Cardiac muscle cell (in vitro differentiated cells and primary cell): ENCODE measurements at regions not wholly inside any gene's neighbourhood (a gene's known extent, or its start where the extent isn't known, plus 50 kb on each side); places are given as distances from the start of the nearest gene placed in this dataset.
A peak's percentile ranks its signal among the peaks of the same experiment; 100 is the strongest.

Experiments used
- DNase-seq, 2 donors: peaks; one replicate each; pipeline versions ENCODE4 v3.0.0 to v3.0.0-alpha.2; 2010 to 2017; ENCODE audit warnings: low read depth in 1 of 2, low spot score in 1 of 2
- H3K27ac ChIP-seq: fragments of 200-600 bp; sonication (generic); 2 replicates; pipeline ENCODE4 v1.5.1; 2016
- H3K27me3 ChIP-seq: fragments of 200-600 bp; sonication (generic); 2 replicates; pipeline ENCODE4 v1.6.0; 2016; ENCODE audit warnings: control low read depth
- H3K36me3 ChIP-seq: fragments of 200-600 bp; sonication (generic); 2 replicates; pipeline ENCODE4 v1.5.1; 2016; ENCODE audit warnings: control low read depth
- H3K4me1 ChIP-seq: fragments of 200-600 bp; sonication (generic); 2 replicates; pipeline ENCODE4 v1.8.1; 2017; ENCODE audit warnings: low read depth, mild to moderate bottlenecking, mixed run types
- H3K4me3 ChIP-seq: fragments of 200-600 bp; sonication (generic); 2 replicates; pipeline ENCODE4 v1.5.1; 2016; ENCODE audit warnings: mild to moderate bottlenecking
- H3K9me3 ChIP-seq: fragments of 200-600 bp; sonication (generic); 2 replicates; pipeline ENCODE4 v1.5.1; 2017; ENCODE audit warnings: low read depth, mild to moderate bottlenecking, control low read depth
- CTCF ChIP-seq: IDR thresholded peaks from 2 replicates; pipeline ENCODE4 v1.5.1; 2012; ENCODE audit warnings: low read depth, mild to moderate bottlenecking, low read length

GRCh38 chr21:23452384-23453083, 2154.7 kb downstream of the MRPL39 start:
- Histone ChIP-seq H3K27ac (no peak overlapping the region), H3K9me3 (no peaks in the 10 kb centered on the region), H3K27me3 (no peaks in the 10 kb centered on the region), H3K4me1 (no peaks in the 10 kb centered on the region), H3K4me3 (no peak overlapping the region), H3K36me3 (no peaks in the 10 kb centered on the region)
- DNase-seq: peak in 1 of 2 donors; percentile 57
- no peak for TF ChIP-seq CTCF

DNA sequence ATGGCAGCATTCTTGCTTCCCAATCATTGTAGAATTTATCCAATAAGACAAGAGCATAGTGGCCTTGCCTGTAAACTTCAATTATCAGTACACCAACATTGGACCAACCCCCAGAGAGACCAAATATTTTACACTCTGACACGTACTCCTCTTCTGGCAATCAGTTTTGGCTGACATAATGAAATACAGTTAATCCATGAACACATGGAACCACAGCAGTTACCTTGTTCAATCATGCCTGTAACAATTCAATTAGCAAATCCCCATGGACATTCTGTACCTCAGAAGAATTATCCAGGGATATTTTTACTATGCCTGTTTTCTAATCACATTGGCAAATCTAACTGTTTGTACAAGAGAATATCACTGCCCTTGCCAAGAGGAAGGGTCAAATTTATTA, 2162.0 kb downstream of the MRPL39 start:
- H3K9me3 ChIP-seq: no peaks in the 10 kb centered on the region
- H3K36me3 ChIP-seq: no peaks in the 10 kb centered on the region
- H3K4me1 ChIP-seq: no peaks in the 10 kb centered on the region
- no peaks in the 10 kb centered on the region for H3K27me3 ChIP-seq
- no peak for DNase-seq
- no peak for TF ChIP-seq CTCF
- no peak overlapping the region for H3K4me3 ChIP-seq
- H3K27ac ChIP-seq: no peak overlapping the region

- no peaks in the 10 kb centered on the region for H3K27me3 ChIP-seq
- H3K4me1 ChIP-seq: no peaks in the 10 kb centered on the region
- no peaks in the 10 kb centered on the region for H3K36me3 ChIP-seq
- H3K27ac ChIP-seq: no peak overlapping the region
- DNase-seq: no peak
- no peaks in the 10 kb centered on the region for H3K9me3 ChIP-seq
- no peak overlapping the region for H3K4me3 ChIP-seq
- TF ChIP-seq CTCF: no peak
Observed at GRCh38 chr21:23438081-23438480, 2169.2 kb downstream of the MRPL39 start.

- no peak for TF ChIP-seq CTCF
- no peaks in the 10 kb centered on the region for H3K9me3 ChIP-seq
- H3K27ac ChIP-seq: no peak overlapping the region
- H3K36me3 ChIP-seq: no peaks in the 10 kb centered on the region
- no peak overlapping the region for H3K4me3 ChIP-seq
- H3K4me1 ChIP-seq: no peaks in the 10 kb centered on the region
- no peak for DNase-seq
- no peaks in the 10 kb centered on the region for H3K27me3 ChIP-seq
Observed at GRCh38 chr21:23402929-23403520, 2204.3 kb downstream of the MRPL39 start.

DNA sequence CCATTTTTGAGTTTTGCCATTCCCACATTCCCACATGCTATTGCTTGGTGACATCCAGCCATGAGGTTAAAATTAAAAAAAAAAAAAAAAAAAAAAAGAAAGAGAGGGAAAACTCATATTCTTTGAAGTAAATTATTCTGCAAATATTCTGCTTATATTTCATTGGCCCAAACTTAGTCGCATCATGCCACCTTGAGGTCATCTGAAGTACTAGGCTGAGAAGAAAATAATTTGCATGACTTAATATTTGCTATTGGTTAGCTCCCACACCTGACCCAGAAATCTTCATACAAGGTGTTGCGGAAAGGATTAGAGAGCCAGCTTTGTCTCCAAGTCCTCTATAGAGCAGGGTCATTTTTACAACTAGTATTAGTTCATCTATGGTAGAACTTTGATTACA, 2206.0 kb downstream of the MRPL39 start:
- H3K4me1 ChIP-seq: no peaks in the 10 kb centered on the region
- TF ChIP-seq CTCF: no peak
- no peaks in the 10 kb centered on the region for H3K36me3 ChIP-seq
- DNase-seq: peak; percentile 2 to 18
- H3K4me3 ChIP-seq: no peak overlapping the region
- H3K27ac ChIP-seq: no peak overlapping the region
- H3K27me3 ChIP-seq: no peaks in the 10 kb centered on the region
- H3K9me3 ChIP-seq: no peaks in the 10 kb centered on the region
